Breast epithelium (tissue), 3 donors: ENCODE measurements at regions not wholly inside any gene's neighbourhood (a gene's known extent, or its start where the extent isn't known, plus 50 kb on each side); places are given as distances from the start of the nearest gene placed in this dataset.

ENCODE experiments used
- CTCF ChIP-seq, 3 donors: fragments of 450-650 bp; IDR thresholded peaks; one replicate each; pipeline ENCODE4 v1.5.1; 2016 to 2017; ENCODE audit warnings: antibody characterized with exemption in 3 of 3, mild to moderate bottlenecking in 3 of 3, moderate library complexity in 3 of 3
- POLR2A ChIP-seq: fragments of 450-650 bp; IDR thresholded peaks from one replicate; pipeline ENCODE4 v1.6.1; 2016; ENCODE audit warnings: antibody characterized with exemption, mild to moderate bottlenecking, moderate library complexity
- POLR2AphosphoS5 ChIP-seq, 3 donors: sonication (generic); formaldehyde crosslinking; IDR thresholded peaks; one replicate each; pipeline ENCODE4 v1.6.1; 2017; ENCODE audit warnings: antibody characterized with exemption in 3 of 3

- no peak for TF ChIP-seq CTCF (IDR thresholded peaks at IDR 0.05)
- TF ChIP-seq POLR2AphosphoS5 (IDR thresholded peaks at IDR 0.05) = no peak
- no peak for TF ChIP-seq POLR2A
Observed at GRCh38 chr5:91777671-91778070, 394.6 kb upstream of the ARRDC3 start.
